GM03348 (cell line): ENCODE measurements at regions not wholly inside any gene's neighbourhood (a gene's known extent, or its start where the extent isn't known, plus 50 kb on each side); places are given as distances from the start of the nearest gene placed in this dataset.

Experiments
- DNase-seq: peaks from one replicate; pipeline ENCODE4 v3.0.0; 2012; ENCODE audit warnings: low spot score

- DNase-seq, result no peak
Observed at GRCh38 chr4:74878323-74878722, 54.6 kb upstream of the PARM1 start.

GRCh38 chr4:74875451-74875850 lies 57.5 kb upstream of the PARM1 start:
- no peak for DNase-seq

- DNase-seq, result peak; percentile 68
Observed at GRCh38 chr4:74874753-74875367, 58.1 kb upstream of the PARM1 start.

GRCh38 chr4:74873545-74874301 lies 59.2 kb upstream of the PARM1 start:
- DNase-seq, result no peak

GRCh38 chr4:74858921-74859562 lies 64.7 kb upstream of the BTC start:
- no peak for DNase-seq

- no peak for DNase-seq
Observed at GRCh38 chr4:74855879-74856278, 61.6 kb upstream of the BTC start.

- no peak for DNase-seq
Observed at GRCh38 chr4:74848774-74849173, 54.5 kb upstream of the BTC start.

GRCh38 chr4:74845834-74846233 lies 51.5 kb upstream of the BTC start:
- DNase-seq, result no peak
